OCI-M1 (cell line): ENCODE measurements at regions not wholly inside any gene's neighbourhood (a gene's known extent, or its start where the extent isn't known, plus 50 kb on each side); places are given as distances from the start of the nearest gene placed in this dataset.
"Not testable (repeated sequence)": the region's sequence is repeated elsewhere in the genome, so short reads cannot be mapped to it uniquely, and the experiment has no call there.

Experiments
- DNase-seq: peaks from one replicate; lab custom pipeline; 2025; lab: John Stamatoyannopoulos, UW

DNA sequence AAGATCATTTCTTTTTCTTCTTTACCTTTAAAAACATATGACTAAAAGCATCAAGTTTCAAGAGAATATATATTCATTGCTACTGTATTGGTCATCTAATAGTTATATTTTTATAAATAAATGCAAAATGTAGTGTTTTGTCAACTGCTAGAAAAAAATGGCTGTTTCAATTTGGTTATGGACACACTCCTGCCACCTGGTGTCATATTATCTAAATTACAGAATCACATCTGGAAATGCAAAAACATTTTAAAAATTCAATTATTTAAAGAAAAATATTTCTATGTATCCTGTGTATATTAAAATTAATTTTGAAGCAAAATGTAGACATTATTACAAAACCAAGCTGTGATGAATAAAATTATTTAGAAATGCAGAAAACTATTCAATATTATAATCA is 329.4 kb upstream of the PCDH18 start:
- peak; percentile 62 for DNase-seq

DNA sequence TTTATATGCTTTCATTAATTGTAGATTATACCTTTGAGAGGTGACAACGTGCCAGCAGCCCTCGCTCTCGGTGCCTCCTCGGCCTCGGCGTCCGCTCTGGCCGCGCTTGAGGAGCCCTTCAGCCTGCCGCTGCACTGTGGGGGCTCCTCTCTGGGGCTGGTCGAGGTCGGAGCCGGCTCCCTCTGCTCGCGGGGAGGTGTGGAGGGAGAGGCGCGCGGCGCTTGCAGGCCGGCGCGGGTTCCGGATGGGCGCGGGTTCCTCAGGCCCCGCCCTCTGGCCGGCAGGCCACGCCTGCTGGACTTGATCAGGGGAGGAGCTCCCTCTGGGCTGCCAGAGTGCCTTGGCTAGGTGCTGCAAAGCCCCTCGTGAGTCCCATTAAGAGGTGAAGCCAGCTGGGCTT is 321.1 kb upstream of the PCDH18 start:
- no peak for DNase-seq

DNA sequence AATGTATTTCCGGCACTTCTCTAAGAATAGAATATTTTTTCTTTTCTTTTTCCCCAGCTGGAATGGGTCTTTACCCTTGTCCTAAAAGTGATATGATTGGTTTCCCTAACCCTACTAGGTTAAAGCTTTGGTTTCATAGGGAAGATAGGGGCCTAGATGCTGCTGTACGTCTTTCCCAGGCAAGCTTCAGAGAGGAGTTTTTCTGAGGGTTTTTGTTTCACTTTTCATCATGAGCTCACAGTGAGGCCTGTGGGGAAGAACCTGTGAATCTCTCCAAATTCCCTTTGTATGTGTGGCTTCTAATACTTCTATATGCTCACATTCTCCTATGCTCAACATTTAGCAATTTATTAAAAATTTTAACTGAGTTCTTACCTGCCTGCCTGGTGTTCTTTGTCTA is 320.0 kb upstream of the PCDH18 start:
- DNase-seq: no peak

DNA sequence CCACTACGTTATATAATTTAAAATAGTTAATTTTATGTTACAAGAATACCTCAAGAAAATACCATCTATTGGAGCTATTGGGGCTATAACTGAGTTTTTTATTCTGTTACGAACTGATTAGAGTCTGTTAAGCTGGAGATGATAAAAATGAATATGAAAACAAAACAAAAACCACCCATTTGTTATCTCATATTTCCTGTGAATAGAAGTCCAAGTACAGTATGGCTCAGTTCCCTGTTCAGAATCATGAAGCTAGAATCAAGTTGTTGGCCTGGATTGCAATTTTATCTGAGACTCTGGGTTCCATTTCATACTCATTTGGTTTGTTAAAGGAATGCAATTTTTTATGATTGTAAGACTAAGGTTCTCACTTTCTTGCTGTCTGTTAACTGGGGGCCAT is 319.1 kb upstream of the PCDH18 start:
- no peak for DNase-seq

DNA sequence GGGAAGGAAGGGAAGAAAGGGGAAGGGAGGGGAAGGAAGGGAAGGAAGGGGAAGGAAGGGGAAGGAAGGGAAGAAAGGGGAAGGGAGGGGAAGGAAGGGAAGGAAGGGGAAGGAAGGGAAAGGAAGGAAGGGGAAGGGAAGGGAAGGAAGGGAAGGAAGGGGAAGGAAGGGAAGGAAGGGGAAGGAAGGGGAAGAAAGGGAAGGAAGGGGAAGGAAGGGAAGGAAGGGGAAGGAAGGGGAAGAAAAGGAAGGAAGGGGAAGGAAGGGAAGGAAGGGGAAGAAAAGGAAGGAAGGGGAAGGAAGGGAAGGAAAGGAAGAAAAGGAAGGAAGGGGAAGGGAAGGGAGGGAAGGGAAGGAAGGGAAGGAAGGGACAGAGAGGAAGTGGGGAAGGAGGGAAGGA is 295.7 kb upstream of the PCDH18 start:
- DNase-seq: not testable (repeated sequence)

DNA sequence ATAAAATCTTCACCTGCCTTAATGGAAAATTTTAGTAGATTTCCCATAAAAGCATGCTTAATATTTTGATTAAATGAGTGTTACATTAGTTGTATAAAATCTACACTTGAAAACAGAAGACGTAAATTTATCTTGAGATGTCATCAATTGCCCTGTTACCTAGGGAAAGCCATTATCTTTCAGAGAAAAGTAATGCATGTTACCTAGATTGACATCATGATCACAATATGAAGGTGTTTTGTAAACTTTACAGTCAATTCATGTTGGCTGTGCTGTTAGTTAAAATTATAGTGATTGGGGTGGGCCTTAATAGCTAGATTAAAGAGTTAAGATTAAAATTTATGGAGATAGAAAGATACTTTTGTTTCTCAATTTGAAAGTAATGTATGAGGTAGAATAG is 293.2 kb upstream of the PCDH18 start:
- no peak for DNase-seq

DNA sequence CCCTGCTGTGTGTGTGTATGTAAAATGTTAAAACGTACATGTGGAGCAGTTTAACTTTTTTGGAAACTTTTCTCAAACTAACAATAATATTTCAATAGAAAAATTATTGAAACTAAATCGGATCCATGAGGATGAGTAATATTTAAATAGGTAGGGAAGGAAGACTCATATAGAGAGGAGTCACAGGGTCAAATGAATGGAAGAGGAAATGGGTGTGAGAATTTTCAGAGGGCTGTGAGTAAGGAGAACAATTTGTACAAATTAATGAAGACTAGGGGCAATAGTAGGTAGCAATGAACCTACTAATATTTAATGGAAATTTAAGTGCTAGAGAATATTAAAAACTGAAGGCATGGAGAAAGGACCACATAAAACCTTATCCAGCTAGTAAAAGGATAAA is 290.7 kb upstream of the PCDH18 start:
- DNase-seq: no peak

DNA sequence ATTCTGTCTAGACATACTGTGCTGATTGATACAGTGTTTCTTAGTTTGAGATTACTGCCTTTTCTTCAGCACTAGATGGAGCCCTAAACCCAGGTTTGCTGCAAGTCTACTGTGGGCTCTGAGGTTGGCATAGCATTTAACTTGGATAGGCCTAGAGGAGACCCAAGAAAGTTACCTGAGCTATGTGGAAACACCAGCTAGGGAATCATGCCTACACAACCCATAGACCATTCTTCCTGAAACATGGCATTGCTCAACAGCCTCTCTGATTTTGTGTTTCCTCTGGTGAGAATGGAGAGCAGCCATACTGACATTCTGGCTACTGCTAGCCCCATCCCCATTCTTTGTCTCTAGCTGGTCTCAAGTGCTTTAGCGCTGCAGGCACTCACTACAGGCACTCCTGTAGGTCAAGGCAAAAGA is 287.7 kb upstream of the PCDH18 start:
- peak; percentile 76 for DNase-seq

DNA sequence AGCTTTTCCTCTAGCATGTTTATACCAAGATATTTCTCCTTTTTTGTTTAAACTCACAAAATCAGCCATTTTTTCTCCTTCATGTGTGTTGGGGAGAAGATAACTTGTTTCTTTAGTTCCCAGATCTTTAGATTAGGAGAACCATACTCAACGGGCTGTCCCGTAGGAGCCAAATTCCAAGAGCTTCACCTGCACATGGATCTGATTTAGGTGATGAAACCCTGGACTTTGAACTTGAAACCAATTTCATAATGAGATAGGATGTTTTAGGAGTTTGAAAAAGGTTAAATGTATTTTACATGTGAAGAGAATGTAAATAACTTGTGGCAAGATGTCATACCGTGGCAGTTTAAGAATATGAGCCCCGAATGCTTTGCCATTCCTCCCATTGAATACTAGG is 280.0 kb upstream of the PCDH18 start:
- no peak for DNase-seq

DNA sequence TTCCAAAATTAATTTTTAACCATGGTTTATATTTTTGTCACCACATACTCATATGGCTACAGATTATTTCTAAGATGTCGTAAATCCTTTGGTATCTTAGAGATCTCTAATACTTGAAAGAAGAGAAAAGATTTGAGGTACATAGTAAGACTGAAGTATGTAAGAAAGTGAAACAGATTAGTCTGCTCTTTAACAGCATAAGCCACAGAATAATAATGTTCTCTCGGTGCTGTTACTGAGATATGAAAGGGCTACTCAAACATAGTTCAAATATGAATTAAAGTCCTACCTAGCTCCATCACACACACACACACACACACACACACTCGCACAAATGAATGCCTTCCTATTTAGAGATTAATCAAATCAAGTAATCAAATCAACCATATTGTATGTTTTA is 274.1 kb upstream of the PCDH18 start:
- no peak for DNase-seq

DNA sequence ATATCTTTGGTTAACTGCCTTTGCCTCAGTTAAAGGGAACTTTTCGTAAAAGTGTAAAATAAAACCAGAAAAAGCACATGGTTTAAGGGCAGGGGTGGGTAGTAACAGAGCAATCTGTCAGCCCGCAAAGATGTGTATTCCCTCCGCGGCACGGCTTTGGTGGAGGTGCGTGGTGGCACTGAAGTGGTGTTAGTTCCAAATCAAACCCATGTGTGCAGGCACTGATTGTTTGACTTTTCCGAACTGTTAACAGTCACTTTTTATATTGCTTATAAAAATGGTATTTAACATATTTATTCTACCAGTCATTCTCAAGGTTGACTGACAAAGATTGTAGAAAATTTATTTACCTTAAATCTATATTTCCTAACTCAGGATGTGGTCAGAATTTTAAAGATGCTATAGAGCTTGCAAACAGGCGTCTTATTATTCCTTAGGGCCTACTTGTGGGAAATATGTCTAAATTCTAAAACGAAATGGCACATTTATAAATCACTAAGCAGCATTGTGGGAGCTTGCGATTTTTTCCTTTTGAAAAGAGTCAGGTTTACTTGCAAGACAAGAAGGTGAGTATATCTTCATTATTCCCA is 272.7 kb upstream of the PCDH18 start:
- DNase-seq: no peak

DNA sequence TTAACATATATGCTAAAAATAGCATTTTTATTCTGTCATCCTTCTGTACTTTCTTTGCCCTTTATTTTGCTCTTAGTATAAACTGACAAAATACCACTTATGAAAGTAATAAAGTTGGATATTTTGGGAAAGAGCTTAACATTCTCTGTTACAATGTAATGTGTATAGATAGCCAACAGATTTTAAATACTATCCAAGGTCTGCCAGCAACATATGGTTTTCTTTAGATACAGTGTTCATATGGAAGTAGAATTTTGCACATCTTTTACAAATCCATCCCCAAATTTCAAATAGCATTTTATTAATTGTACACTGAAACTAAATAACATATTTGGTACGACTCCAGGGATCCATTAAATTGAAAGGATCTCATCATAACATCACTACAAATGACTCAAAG is 268.6 kb upstream of the PCDH18 start:
- no peak for DNase-seq

DNA sequence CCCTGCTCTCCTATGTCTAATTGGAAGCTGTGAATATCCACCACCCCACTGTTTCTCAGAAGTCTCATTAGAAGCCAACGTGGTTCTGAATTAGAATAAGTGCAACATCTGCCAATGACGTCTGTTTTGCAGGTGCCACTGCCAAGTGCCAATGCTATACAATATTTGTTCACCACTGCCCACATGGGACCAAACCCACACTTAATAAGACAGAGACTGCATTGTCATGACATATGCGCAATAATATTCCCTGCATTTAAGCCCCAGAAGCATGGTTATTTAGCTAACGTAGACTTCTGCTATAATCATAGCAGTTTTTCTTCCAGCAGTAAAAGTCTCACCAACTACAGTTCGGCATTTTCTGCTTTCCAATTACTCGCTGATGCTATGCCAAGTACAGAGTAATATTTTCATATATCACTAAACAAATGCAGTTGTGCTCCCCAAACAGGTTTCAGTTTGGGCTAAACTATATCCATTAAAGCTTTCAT is 262.5 kb upstream of the PCDH18 start:
- DNase-seq: no peak

DNA sequence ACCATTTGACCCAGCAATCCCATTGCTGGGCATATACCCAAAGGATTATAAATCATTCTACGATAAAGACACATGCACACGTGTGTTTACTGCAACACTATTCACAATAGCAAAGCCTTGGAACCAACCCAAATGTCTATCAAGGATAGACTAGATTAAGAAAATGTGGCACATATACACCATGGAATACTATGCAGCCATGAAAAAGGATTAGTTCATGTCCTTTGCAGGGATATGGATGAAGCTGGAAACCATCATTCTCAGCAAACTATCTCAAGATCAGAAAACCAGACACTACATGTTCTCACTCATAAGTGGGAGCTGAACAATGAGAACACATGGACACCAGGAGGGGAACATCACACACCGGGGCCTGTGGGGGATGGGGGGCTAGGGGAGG is 257.0 kb upstream of the PCDH18 start:
- DNase-seq: not testable (repeated sequence)

DNA sequence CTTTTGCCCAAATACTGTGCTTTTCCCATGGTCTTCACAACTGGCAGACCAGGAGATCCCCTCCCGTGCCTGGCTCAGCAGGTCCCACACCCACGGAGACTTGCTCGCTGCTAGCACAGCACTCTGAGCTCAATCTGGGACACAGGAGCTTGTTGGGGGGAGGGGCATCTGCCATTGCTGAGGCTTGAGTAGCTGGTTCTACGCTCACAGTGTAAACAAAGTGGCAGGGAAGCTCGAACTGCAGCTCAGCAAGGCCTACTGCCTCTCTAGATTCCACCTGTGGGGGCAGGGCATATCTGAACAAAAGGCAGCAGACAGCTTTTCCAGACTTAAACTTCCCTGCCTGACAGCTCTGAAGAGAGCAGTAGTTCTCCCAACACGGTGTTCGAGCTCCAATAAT is 251.6 kb upstream of the PCDH18 start:
- DNase-seq: not testable (repeated sequence)

DNA sequence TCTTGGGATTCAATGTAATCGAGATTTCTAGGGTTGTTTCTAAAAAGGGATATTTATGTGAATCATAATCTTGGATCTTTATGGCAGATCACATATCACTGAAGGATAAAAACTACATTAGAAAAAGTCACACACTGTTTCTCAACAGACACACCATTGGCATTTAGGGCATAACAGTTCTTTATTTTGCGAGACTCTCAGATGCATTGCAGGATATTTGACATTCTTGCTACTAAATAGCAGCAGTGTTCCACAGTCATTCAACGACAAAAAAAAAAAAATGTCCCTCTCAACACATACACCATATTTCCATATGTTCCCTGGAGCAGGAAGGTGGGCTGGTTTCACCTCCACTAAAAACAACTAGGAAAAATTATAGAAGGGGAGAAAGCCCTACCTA is 243.4 kb upstream of the PCDH18 start:
- DNase-seq: no peak

DNA sequence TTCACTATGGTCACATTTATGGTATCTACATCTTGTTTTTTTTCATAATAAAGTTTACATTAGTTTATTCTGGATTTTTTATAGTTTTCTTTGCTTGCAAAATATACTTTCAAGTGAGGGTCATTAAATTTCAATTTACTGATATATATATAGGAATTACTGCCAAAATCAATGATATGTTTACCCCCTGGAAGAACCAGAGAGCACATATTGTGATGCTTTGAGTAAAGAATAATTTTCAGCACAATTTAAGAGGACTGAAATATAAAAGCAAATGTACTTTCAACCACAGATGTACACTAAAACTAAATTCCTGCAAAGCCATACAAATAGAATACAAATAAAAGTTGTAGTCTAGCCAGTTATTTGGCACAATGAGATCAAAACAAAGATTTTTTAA is 242.2 kb upstream of the PCDH18 start:
- DNase-seq: no peak

DNA sequence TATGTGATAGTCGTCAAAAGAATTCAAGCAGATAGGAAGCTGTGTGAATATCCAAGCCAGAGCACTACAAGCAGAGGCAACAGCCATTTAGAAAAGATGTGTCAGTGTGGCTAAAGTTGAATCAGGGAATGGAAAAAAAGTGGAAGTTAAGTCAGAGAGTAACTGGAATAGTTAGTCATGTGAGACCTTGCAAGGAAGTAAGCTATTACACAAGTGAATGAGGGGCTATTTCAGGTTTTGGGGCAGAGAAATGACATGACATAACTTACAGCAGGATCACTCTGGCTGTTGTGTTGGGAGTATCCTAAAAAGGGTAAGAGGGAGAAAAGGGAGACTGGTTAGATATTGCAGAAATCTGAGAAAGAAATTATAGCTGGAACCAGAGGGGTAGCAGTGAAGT is 236.6 kb upstream of the PCDH18 start:
- no peak for DNase-seq

DNA sequence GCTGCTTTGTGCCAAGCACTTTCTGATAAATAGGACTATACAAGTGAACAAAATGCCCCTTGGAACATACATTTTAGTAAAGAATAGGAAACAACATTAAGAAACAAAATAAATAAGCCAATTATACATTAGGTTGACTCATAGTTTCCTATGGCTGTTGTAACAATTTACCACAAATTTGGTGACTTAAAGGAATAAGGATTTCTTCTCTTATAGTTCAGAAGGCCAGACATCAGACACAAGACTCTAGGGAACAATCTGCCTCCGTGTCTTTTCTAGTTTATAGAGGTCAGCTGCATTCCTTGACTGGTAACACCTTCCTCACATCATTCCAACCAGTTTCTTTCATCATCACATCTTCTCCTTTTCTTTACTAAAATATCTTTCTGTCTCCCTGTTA is 235.9 kb upstream of the PCDH18 start:
- DNase-seq: no peak

DNA sequence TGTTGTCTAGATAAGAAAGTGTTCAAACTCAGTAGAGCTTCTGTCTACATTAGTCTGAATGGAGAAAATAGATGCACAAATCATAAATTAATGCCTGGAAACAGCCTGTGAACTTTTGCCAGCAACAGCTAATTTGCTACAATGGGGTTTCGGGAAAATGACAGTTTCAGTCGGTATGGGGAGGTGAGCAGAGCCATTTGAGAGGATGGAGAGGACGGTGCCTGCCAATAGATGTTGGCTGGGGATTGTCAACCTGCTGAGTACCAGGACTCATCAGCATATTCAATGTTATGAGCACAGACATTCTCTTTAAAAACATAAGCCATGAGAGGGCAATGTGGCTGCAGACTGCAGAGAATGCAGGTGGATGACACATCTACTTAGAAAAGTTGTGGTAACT is 230.3 kb upstream of the PCDH18 start:
- DNase-seq: no peak

DNA sequence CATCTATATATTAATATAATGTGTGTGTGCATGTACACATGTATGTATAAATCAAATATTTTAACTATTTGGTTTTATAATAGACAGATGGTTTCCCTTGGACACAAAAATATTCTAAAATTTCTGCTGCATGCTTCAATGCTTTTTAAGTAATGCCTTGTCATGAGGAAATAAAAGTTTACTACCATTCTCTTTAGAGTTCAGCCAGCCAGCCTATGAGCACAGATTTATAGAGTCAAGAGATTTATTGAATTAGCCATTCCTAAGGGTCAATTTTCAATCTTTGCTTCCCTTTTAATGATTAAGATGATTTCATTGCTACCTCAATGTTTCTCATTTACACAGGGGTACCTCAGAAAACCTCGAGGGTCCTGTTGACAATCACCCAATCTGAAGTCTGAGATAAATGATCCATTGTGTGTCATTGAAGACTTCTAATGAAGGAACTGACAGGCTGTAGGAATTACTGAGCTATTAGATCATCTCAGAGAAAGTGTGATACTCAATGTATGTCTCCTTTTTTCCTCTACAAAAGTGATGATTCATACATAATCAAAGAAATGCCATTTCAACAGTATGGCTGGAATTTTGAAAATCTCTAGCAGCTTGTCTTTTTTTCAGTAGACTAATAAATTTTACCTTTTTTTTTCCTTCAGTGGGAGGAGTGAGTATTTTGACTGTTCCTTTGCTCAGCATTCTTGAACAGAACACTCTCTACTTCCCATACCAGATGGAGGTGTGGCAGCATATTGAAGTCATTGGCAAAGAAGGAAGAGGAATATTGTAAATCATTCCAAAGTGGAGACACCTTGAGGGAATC is 222.6 kb upstream of the PCDH18 start:
- DNase-seq: no peak

DNA sequence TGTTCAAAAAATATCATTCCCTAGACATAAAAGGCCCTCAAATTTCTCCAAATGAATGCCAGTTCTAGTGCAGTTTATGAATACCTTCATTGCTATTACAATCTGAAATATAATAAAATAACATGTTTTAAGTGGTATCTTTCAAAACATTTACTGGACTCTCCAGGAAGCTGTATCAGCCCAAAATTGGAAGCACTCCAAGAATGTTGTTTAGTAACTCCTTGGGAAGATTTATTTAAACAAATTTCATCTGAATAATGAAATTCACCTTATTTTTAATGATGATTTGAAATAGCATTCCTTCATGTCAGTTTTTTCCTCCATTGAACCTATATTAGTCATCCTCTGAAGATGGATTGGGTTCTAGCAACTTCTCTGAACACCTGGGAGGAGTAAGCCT is 217.2 kb upstream of the PCDH18 start:
- no peak for DNase-seq

DNA sequence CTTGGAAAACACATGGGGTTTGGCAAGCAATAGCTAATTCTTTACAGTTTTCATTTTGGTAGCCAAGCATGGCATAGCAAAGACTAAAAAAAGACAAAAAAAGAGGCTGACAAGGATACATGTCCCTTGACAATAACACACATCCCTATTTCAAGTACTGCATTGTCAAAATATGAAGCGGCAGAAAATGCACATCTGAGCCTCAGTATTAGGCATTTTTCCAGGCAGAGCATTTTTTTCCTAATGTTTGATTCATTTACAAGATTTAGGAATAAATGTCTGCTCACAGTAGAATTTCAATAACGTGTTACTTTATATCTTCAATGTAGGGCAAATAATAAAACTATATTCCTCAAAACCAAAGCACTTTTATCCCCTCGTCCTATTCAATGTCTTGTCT is 216.3 kb upstream of the PCDH18 start:
- DNase-seq: no peak

DNA sequence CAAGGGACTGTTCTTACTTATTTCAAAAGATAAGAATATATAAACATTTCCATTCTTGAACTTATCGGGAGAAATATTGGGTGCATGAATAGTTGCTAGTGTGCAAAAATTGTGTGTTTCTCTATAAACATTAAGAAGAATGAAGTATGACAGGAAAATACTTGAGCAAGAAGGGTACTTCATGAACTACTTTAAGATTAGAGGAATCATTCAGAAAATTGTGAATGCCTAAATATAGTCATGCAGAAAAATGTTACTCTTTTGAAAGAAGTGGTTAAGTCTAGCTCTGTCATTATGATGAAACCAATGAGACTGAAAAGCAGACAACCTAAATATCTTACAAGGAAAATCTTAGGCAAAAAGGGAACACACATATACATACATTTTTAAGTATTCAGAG is 207.8 kb upstream of the PCDH18 start:
- DNase-seq: no peak
